Type B pancreatic cell (in vitro differentiated cells): ENCODE measurements at regions not wholly inside any gene's neighbourhood (a gene's known extent, or its start where the extent isn't known, plus 50 kb on each side); places are given as distances from the start of the nearest gene placed in this dataset.

ENCODE experiments used
- DNase-seq: peaks from one replicate; pipeline ENCODE4 v3.0.0; 2021; ENCODE audit warnings: mixed read lengths; ENCODE audit not compliant: unreplicated experiment; ENCODE audit errors: extremely low spot score
- H3K27ac Mint-ChIP-seq: 2 replicates; pipeline ENCODE4 v1.8.0; 2021; ENCODE audit warnings: mild to moderate bottlenecking, mixed read lengths
- H3K27me3 Mint-ChIP-seq: 2 replicates; pipeline ENCODE4 v1.8.0; 2021; ENCODE audit warnings: mixed read lengths
- H3K36me3 Mint-ChIP-seq: 2 replicates; pipeline ENCODE4 v1.8.0; 2021; ENCODE audit warnings: mixed read lengths
- H3K4me1 Mint-ChIP-seq: one replicate; pipeline ENCODE4 v1.8.0; 2021; ENCODE audit warnings: mixed read lengths; ENCODE audit not compliant: unreplicated experiment
- H3K4me3 Mint-ChIP-seq: 2 replicates; pipeline ENCODE4 v1.8.0; 2021; ENCODE audit warnings: mild to moderate bottlenecking, mixed read lengths
- H3K9me3 Mint-ChIP-seq: 2 replicates; pipeline ENCODE4 v1.8.0; 2021; ENCODE audit warnings: mixed read lengths
- CTCF ChIP-seq: fragments of 200-600 bp; sonication (generic); conservative IDR thresholded peaks from 2 replicates; pipeline ENCODE4 v1.5.0; 2021; ENCODE audit warnings: antibody characterized with exemption, mild to moderate bottlenecking

- H3K9me3 Mint-ChIP-seq = no peaks in the 10 kb centered on the region
- TF ChIP-seq CTCF = no peak
- no peak overlapping the region for H3K27ac Mint-ChIP-seq
- no peaks in the 10 kb centered on the region for H3K27me3 Mint-ChIP-seq
- H3K4me3 Mint-ChIP-seq = no peak overlapping the region
- peaks cover 7% of the 10 kb centered on the region for H3K4me1 Mint-ChIP-seq
- no peak for DNase-seq
- H3K36me3 Mint-ChIP-seq = no peaks in the 10 kb centered on the region
Measured at GRCh38 chr12:93225094-93225493, 152.6 kb upstream of the NUDT4 start.

- H3K36me3 Mint-ChIP-seq = no peaks in the 10 kb centered on the region
- H3K27me3 Mint-ChIP-seq = no peaks in the 10 kb centered on the region
- H3K9me3 Mint-ChIP-seq = no peaks in the 10 kb centered on the region
- DNase-seq = no peak
- H3K4me3 Mint-ChIP-seq = no peak overlapping the region
- no peak for TF ChIP-seq CTCF
- no peak overlapping the region for H3K27ac Mint-ChIP-seq
- H3K4me1 Mint-ChIP-seq = peaks cover 7% of the 10 kb centered on the region
Measured at GRCh38 chr12:93226361-93226760, 151.4 kb upstream of the NUDT4 start.

DNA sequence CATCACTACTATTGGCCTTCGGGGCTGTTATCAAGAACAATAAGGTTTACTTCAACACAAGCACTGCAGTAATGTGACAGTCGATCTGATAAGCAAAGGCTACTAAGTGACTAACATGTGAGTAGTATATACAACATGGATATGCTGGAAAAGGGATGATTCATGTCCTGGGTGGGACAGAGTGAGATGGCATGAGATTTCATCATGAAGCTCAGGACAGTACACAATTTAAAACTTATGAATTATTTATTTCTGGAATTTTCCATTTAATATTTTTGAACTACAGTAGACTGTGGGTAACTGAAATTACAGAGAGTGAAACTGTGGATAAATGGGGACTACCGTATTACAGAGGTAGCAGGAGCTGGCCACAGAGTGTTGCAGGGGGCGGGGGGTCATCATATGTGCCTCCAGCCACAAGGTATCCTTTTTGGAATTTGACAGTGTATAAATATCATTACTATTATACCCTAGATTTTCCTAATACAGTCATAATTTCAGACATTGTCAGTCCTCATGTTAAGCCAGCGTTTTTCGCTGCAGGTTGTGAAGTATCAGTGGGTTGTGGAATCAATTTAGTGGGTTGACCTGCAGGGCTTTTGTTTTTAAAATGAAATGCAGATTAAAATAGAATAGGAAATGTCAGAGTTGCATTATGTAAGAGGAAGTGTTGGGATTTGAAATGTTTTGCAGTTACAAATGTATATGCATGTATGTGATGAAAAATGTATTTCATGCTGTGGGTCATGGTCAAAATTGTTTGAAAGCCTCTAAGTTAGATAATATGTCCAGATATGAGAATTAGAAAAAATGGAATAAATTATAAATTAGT, 148.0 kb upstream of the NUDT4 start:
- TF ChIP-seq CTCF = no peak
- no peak overlapping the region for H3K4me3 Mint-ChIP-seq
- no peak for DNase-seq
- H3K36me3 Mint-ChIP-seq = peaks cover under 1% of the 10 kb centered on the region
- H3K9me3 Mint-ChIP-seq = no peaks in the 10 kb centered on the region
- H3K4me1 Mint-ChIP-seq = peaks cover under 1% of the 10 kb centered on the region
- no peak overlapping the region for H3K27ac Mint-ChIP-seq
- no peaks in the 10 kb centered on the region for H3K27me3 Mint-ChIP-seq

- TF ChIP-seq CTCF = no peak
- Mint-ChIP-seq H3K9me3 (no peaks in the 10 kb centered on the region), H3K27ac (no peak overlapping the region), H3K4me3 (no peak overlapping the region), H3K36me3 (peaks cover 5% of the 10 kb centered on the region), H3K4me1 (peaks cover 5% of the 10 kb centered on the region), H3K27me3 (no peaks in the 10 kb centered on the region)
- no peak for DNase-seq
Measured at GRCh38 chr12:93230326-93230720, 147.4 kb upstream of the NUDT4 start.

DNA sequence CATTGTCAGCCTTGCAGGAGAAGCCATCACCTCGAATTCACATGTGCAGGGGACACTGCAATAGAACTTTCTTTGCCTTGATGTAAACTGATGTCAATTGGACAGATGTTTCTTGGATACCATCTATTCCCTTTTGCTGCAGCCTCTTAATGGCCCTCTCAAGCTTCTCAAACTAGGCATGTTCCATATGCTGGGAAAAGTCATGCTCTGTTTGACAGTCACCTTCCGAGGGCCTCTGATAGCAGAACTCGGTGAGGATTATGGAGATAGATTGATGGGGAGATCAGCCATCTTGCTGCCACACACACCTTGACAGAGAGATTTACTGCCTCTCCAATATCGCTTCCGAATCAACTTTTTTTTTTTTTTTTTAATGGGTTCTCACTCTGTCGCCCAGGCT, 145.8 kb upstream of the NUDT4 start:
- no peak overlapping the region for H3K27ac Mint-ChIP-seq
- no peak overlapping the region for H3K4me3 Mint-ChIP-seq
- no peak for DNase-seq
- peaks cover 5% of the 10 kb centered on the region for H3K36me3 Mint-ChIP-seq
- no peak for TF ChIP-seq CTCF
- H3K4me1 Mint-ChIP-seq = peaks cover 5% of the 10 kb centered on the region
- no peaks in the 10 kb centered on the region for H3K9me3 Mint-ChIP-seq
- H3K27me3 Mint-ChIP-seq = no peaks in the 10 kb centered on the region
